Nephron (organoid): ENCODE measurements at regions not wholly inside any gene's neighbourhood (a gene's known extent, or its start where the extent isn't known, plus 50 kb on each side); places are given as distances from the start of the nearest gene placed in this dataset.

Experiments used
- H3K27ac Mint-ChIP-seq, 3 experiments: 2 replicates each; pipeline ENCODE4 v1.8.0; 2020; ENCODE audit warnings: mixed read lengths in 3 of 3, mild to moderate bottlenecking in 2 of 3, moderate library complexity in 1 of 3
- H3K27me3 Mint-ChIP-seq: 2 replicates; pipeline ENCODE4 v1.8.0; 2021; ENCODE audit warnings: low read depth, mild to moderate bottlenecking, moderate library complexity, mixed read lengths
- H3K36me3 Mint-ChIP-seq: 2 replicates; pipeline ENCODE4 v1.8.0; 2020; ENCODE audit warnings: low read depth, mixed read lengths
- H3K4me1 Mint-ChIP-seq: 2 replicates; pipeline ENCODE4 v1.8.0; 2020; ENCODE audit warnings: mixed read lengths
- H3K4me3 Mint-ChIP-seq, 3 experiments: 2 replicates each; pipeline ENCODE4 v1.8.0; 2020; ENCODE audit warnings: mild to moderate bottlenecking in 3 of 3, mixed read lengths in 3 of 3, moderate library complexity in 2 of 3
- H3K9me3 Mint-ChIP-seq: 2 replicates; pipeline ENCODE4 v1.8.0; 2020; ENCODE audit warnings: mixed read lengths
- TF ChIP-seq, protein P1 (sequence below), 3 experiments: fragments of 200-600 bp; sonication (generic); IDR thresholded peaks; one replicate each; pipeline ENCODE4 v1.5.0; 2021; ENCODE audit warnings: antibody characterized with exemption in 3 of 3; ENCODE audit not compliant: unreplicated experiment in 3 of 3

- H3K4me3 Mint-ChIP-seq: no peak overlapping the region
- peaks cover 4% of the 10 kb centered on the region for H3K9me3 Mint-ChIP-seq
- peaks cover 4% of the 10 kb centered on the region for H3K27me3 Mint-ChIP-seq
- TF ChIP-seq, protein P1, sequence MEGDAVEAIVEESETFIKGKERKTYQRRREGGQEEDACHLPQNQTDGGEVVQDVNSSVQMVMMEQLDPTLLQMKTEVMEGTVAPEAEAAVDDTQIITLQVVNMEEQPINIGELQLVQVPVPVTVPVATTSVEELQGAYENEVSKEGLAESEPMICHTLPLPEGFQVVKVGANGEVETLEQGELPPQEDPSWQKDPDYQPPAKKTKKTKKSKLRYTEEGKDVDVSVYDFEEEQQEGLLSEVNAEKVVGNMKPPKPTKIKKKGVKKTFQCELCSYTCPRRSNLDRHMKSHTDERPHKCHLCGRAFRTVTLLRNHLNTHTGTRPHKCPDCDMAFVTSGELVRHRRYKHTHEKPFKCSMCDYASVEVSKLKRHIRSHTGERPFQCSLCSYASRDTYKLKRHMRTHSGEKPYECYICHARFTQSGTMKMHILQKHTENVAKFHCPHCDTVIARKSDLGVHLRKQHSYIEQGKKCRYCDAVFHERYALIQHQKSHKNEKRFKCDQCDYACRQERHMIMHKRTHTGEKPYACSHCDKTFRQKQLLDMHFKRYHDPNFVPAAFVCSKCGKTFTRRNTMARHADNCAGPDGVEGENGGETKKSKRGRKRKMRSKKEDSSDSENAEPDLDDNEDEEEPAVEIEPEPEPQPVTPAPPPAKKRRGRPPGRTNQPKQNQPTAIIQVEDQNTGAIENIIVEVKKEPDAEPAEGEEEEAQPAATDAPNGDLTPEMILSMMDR (IDR thresholded peaks at IDR 0.05; ENCODE audit: unreplicated experiment in 3 of 3): no peak
- no peaks in the 10 kb centered on the region for H3K36me3 Mint-ChIP-seq
- peaks cover 41% of the 10 kb centered on the region for H3K4me1 Mint-ChIP-seq
- peak overlapping the region in 2 of 3 experiments; percentile 30 to 52 for H3K27ac Mint-ChIP-seq
These were observed 138.4 kb upstream of the ABCA1 start for GRCh38 chr9:105066275-105066865.

DNA sequence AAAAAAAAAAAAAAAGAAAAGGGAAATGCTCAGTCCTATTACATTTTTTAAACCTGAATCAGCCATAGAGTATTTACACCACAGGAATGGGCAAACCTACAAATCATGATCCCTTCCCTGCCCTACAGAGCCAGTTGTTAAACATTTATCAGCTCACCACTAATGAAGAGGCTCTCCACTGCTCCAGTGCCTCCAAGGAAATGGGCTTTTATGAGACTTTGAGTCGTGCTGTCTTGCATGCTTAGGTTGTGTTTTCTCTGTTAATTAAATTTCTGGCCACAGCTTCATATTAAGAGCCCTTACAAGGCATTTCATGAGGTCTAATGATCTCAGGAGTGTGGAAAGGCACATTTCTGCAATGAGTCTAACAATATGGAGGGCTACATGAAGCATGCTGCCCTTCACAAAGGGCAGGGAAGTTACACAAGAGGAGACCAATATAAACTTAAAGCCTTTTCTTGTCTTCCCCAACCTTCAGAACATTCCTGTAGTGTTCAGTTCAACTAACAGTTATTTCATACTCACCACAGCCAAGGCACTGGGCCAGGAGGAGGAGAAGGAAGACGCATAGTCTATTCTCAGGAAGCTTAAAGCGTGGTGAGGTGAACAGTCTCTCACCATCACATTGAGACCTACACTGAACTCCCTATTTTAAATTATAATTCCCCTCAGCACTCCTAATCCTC, 140.1 kb upstream of the ABCA1 start:
- peak overlapping the region in 1 of 3 experiments; percentile 42 for H3K27ac Mint-ChIP-seq
- H3K27me3 Mint-ChIP-seq: peaks cover 4% of the 10 kb centered on the region
- no peaks in the 10 kb centered on the region for H3K36me3 Mint-ChIP-seq
- peaks cover 4% of the 10 kb centered on the region for H3K9me3 Mint-ChIP-seq
- no peak overlapping the region for H3K4me3 Mint-ChIP-seq
- TF ChIP-seq, protein P1 (IDR thresholded peaks at IDR 0.05; ENCODE audit: unreplicated experiment in 3 of 3): no peak
- peaks cover 32% of the 10 kb centered on the region for H3K4me1 Mint-ChIP-seq

- Mint-ChIP-seq H3K4me1 (peaks cover 22% of the 10 kb centered on the region), H3K27ac (no peak overlapping the region), H3K4me3 (no peak overlapping the region), H3K36me3 (no peaks in the 10 kb centered on the region), H3K27me3 (peaks cover 4% of the 10 kb centered on the region), H3K9me3 (peaks cover 4% of the 10 kb centered on the region)
- TF ChIP-seq, protein P1 (IDR thresholded peaks at IDR 0.05; ENCODE audit: unreplicated experiment in 3 of 3): no peak
These were observed 141.3 kb upstream of the ABCA1 start for GRCh38 chr9:105069285-105069684.

- peaks cover 4% of the 10 kb centered on the region for H3K9me3 Mint-ChIP-seq
- H3K4me1 Mint-ChIP-seq: peaks cover 18% of the 10 kb centered on the region
- TF ChIP-seq, protein P1 (IDR thresholded peaks at IDR 0.05; ENCODE audit: unreplicated experiment in 3 of 3): no peak
- no peak overlapping the region for H3K4me3 Mint-ChIP-seq
- H3K36me3 Mint-ChIP-seq: no peaks in the 10 kb centered on the region
- H3K27ac Mint-ChIP-seq: no peak overlapping the region
- H3K27me3 Mint-ChIP-seq: peaks cover 4% of the 10 kb centered on the region
These were observed 141.7 kb upstream of the ABCA1 start for GRCh38 chr9:105069696-105070095.

GRCh38 chr9:105070176-105070575, 142.2 kb upstream of the ABCA1 start:
- Mint-ChIP-seq H3K4me1 (peaks cover 13% of the 10 kb centered on the region), H3K9me3 (peaks cover 4% of the 10 kb centered on the region), H3K36me3 (no peaks in the 10 kb centered on the region)

More at GRCh38 chr9:105070176-105070575, 142.2 kb upstream of the ABCA1 start:
- TF ChIP-seq, protein P1 (IDR thresholded peaks at IDR 0.05; ENCODE audit: unreplicated experiment in 3 of 3): no peak
- Mint-ChIP-seq H3K27ac (no peak overlapping the region), H3K4me3 (no peak overlapping the region), H3K27me3 (peaks cover 4% of the 10 kb centered on the region)
